ENCODE measurements at regions not wholly inside any gene's neighbourhood (a gene's known extent, or its start where the extent isn't known, plus 50 kb on each side); places are given as distances from the start of the nearest gene placed in this dataset.

DNA sequence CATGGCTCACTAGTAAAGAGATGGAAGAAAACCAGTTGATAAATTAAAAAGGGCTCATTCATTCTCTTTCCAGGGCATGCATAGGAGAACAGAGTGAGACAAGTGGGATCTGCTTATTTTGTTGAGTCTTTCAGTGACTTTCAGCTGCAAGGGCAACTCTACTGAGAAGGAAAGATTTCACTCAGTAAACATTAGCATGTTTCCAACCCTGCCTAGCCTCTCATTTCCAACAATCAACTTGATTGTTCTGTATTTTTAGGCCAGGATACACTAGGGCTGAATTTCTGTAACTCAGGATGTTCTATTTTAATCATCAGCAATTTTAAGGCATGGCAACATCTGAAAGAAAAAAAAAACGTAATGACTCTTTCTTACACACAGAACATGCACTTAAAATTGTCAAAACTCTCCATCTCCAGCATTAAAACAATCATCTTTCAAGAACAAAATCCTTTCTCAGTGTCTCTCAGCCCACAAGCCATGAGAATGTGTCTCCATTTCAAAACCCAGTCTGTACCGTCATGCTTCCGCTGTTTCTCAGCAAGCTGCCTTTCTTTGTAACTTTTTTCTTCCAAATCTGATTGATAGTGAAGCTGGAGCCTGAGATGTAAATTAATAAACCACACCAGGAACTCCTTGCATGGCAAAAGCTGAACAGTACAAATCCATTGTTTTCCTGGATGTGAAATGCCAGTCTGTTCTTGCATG, 147.2 kb upstream of the KLF14 start:
- no peak for FAIRE-seq

- no peak for FAIRE-seq
These were observed 147.8 kb upstream of the KLF14 start for GRCh38 chr7:130881799-130882141.

DNA sequence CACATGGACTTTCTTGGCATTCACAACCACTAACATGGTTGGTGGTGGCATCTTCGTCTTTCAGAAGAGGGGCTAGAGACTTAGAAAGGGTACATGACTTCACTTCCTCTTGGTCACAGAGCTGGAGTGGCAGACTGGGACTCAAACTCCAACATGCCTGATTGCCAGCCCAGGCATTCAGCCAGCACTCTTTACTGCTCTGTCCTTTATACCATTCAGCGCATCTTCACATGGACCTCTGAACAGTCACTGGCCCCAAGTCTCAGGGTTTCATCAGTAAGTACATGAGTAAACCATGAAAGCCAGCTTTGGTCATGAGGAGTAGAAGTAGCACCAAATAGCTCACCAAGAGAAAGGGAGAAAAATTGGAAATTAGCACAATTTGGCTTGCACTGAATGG, 148.4 kb upstream of the KLF14 start:
- FAIRE-seq: no peak

DNA sequence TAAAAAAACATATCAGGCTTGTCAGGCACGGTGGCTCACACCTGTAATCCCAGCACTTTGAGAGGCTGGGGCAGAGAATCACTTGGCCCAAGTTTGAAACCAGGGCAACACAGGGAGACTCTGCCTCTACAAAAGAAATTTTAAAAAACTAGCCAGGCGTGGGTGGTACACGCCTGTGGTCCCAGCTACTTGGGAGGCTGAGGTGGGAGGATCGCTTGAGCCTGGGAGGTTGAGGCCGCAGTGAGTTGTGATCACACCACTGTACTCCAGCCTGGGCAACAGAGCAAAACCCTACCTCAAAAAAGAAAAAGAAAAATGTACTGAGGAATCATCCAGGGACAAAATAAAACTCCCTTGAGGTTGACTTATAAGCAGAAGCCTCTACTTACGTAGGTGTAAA, 149.9 kb upstream of the KLF14 start:
- FAIRE-seq: no peak

DNA sequence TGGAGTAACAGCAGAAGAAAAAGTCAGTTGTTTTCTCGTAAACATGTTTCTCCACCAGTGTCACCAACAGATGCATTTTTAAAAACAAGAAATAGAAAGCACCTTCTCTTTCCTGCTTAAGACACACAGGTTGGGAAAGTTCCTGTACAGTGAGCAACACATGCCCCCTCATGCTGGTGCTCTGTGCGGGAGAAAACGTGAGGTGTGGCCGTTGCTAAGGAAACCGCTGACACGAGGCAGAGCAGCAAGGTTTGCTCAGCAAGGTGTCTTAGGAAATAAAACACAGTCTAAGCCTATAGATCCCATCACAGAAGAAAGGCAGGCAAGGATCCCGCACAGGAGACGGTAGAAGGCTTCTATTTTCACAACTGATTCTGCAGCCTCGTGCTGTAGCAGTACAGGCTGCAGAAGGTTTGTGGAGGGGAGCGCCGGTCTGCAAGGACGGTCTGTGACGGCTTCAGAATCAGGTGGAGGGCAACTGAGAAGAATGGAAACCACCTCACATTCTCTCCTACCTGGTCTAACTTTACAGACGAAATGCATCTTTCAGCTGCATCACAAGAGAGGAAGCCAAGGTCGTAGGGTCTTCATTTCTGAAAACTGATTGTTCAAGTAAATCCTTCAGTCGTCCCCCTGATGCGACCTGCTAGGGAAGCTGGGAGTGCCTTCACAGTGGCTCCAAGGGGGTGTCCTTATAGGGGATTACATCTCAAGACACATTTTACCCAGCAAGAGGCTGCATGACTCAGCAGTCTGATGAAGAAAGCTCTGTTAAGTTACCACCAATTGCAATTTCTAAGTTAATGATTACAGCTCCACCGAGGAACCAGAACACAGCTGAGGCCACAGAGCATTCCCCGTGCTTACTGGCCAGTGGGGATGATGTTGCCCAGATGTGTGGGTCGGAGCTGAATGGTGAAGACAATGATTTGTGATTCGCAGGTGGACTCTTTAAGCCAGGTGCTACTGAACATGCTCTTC, 150.7 kb upstream of the KLF14 start:
- FAIRE-seq: no peak

DNA sequence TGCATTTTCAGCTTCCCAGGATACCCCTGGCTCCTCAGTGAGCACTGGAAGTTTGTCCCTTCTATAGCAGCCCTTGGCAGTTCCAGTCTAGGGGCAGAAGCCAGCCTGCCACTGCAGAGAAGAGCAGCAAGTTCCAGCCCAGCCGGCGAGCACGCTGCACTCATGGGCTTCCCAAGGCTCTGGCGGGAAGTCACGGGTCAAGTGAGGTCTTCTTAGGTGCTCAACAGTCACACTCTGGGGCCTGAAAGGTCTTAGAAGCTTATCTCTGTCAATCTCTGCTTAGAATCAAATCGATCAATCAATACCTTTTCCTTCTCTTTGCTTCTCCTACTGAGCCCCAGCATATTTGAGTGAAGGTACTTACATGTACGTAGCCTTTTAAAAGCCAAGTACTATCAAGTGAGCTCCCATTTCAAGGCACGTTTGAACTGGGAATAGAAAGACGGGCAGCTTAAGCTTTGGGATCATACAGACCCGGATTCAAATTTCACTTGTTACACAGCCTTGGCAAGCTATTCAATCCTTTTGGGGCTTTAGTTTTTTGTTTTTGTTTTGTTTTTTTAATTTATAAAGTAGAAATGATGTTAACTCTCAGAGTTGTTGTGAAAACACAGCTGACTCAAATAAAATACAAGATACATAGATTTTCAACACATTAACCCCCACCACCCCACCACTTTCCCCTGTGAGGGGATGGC, 152.6 kb upstream of the KLF14 start:
- FAIRE-seq: no peak

DNA sequence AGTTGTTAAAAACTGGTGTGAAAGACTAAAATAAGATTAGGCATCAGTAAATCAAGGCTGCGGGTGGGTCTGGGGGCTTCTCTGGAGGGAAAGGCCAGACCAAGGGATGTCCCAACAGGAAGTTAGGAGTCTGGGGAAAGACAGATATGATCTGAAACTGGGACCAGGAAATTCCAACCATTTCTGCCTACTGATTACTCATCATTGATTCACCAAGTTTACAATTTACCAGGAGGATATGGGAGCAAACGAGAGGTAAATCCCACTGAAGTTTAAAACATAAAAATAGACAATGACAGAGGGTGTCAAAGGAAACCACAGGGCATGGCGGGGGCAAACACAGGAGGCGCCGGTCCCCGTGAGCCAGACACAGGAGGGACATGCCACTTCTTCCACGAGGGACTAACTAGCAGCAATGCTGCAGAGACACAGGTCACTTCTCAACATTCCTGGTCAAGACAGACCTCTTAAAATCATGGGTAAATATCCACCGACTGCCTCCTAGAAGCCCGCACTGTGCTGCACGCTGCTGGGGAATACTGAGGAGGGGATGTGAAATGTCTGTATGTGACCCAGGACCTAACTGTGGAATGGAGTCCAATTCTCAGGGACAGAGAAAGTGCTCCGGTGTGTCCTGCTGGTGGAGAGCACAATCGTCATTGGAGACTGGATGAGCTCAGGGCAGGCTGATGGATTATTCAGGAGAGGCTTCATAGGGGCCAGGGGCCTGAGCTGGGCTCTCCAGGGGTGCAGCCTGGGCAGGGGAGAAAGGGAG, 153.4 kb upstream of the KLF14 start:
- no peak for FAIRE-seq

- no peak for FAIRE-seq
These were observed 154.0 kb upstream of the KLF14 start for GRCh38 chr7:130887957-130888371.

- FAIRE-seq: no peak
These were observed 154.5 kb upstream of the KLF14 start for GRCh38 chr7:130888468-130888867.

DNA sequence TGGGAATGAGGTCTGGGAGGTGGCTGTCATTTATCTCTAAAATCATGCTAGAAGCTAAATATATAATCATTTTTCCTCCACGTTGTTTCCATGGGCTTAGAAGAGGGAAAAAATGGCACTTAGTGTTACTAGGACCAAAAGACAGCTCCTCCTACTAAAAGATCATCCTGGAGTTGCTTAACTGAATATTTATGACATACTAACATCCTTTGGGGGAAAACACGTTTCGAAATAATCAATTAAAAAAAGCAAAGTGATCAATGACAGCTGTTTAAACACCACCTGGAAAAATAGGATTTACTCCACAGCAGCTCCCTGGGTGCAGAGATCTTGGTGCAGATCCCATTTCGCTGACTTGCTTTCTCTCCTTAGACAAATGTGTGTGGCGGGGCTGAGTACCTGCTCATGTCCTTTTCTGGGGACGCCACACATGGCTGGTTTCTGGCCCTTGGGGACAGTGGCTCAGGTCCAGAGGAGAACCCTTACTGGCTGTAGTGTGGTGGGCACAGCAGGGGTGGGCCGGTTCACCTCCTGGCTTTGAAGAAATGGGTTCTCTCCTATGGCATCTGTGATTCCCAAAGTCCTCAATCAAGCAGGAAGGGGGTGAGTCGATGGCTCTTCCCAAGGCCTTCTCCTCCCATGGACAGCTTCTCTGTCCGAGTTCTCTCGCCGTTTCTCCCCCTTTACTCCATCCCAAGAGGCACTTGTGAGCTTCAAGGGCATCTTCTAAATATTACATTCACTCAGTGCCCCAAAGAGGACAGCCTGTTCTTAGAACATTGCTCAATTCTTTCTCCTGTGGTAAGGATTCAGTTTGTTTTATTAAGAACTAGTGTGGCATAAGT, 156.4 kb upstream of the KLF14 start:
- no peak for FAIRE-seq

- peak; percentile 72 for FAIRE-seq
These were observed 157.5 kb upstream of the KLF14 start for GRCh38 chr7:130891254-130892094.

GRCh38 chr7:130893441-130893894, 159.5 kb upstream of the KLF14 start:
- FAIRE-seq: no peak

DNA sequence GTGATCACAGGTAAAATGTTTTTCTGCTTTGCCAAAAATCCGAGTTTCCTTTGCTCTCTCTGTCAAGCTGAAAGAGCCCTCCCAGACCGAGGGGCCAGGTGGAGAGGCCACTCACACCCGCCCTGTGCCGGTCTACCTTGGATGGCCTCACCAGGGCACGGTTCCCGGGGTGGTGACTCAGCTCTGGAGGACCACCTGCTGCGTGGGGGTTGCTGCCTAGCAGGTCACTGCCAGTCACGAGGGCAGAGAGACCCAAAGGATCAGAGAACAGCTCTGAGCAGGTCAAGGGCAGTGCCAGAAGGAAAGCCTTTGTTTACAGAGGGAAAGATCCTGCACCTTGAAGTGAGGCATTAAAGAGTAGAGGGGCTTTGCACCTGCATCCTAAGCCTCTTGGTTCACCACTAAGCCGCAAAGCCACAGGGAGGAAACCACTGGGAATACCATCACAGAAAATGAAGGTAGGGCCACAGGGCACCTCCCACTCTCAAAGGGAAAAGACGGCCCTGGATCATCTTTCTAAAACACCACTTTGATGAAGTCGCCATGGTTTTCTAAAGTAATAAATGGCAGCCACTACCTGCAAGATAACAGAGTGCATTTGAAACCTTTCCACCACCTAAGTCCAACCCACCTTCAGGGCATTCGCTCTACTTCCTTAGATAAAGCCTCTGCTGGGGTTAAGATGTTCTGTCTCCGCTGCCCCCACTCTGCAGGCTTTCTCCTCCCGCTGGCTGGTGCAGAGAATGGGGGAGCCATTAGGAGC, 160.3 kb upstream of the KLF14 start:
- FAIRE-seq: no peak

DNA sequence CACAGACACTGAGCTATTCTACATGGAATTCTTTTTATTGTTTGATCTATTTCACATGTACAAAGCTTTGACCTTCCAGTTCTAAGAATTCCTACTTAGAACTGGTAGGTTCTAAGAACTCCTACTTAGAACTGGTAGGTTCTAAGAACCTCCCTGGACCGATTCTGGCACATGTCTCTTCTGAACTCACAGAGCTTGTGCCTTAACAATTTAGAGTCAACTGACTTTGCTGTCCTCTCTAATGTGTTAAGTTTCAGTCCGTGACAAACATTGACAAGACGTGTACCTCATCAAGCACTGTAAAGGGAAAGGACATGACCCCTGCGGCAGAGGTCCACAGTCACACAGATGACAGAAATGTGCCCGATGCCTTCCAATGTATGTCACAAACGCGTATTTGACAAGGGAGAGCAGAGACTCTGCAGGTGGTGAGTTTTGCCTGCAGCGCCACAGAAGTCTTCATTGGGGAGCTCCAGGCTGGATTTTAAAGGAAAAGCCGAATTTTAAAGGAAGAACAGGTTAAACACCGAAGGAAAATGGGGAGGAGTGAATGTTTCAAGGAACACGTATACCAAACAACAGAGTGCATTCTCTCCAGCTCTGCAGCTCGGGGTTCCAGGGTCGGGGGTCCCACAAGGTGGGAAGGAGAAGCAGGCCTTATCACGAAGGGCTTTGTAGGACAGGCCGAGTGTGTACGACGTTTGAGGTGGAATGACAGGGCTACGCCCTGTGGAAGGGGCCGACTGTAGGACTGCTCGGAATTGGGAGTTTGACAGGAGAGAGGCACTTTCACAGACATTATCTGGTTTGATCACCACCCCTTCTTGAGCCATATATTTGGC, 161.1 kb upstream of the KLF14 start:
- no peak for FAIRE-seq

GRCh38 chr7:130896051-130896881, 162.3 kb upstream of the KLF14 start:
- FAIRE-seq: no peak

- FAIRE-seq: peak; percentile 3
These were observed 163.0 kb upstream of the KLF14 start for GRCh38 chr7:130896898-130897514.
